C4-2B (cell line): ENCODE measurements at regions not wholly inside any gene's neighbourhood (a gene's known extent, or its start where the extent isn't known, plus 50 kb on each side); places are given as distances from the start of the nearest gene placed in this dataset.

Source experiments
- H3K27ac ChIP-seq: fragments of 450-650 bp; 2 replicates; pipeline ENCODE4 v1.5.1; 2017
- CTCF ChIP-seq: fragments of 450-650 bp; conservative IDR thresholded peaks from 2 replicates; pipeline ENCODE4 v1.5.1; 2017; ENCODE audit warnings: mild to moderate bottlenecking
- ZFX ChIP-seq: fragments of 450-650 bp; IDR thresholded peaks from 2 replicates; pipeline ENCODE4 v1.6.1; 2017

GRCh38 chr5:117188211-117188610 lies 613.6 kb upstream of the SEMA6A start:
- no peak overlapping the region for H3K27ac ChIP-seq
- no peak for TF ChIP-seq ZFX
- no peak for TF ChIP-seq CTCF

DNA sequence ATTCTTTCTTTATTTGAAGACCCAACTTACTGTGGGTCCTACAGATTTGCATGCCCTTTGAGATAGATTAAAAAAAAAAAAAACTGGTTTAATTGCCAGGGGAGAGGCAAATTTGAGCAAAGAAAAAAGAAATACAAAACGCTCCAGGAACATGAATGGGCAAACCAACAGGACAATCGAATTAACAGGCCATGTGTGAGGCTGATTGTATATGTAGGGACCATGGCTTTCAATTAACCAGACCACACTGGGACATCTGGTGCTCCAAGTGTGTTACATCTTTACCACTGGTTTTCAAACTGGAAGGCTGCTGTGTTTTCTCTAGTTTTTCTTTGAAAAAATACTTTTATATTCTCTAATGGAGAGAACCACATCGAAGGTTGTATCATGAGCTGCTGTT lies 612.1 kb upstream of the SEMA6A start:
- TF ChIP-seq CTCF (no peak), ZFX (no peak)
- H3K27ac ChIP-seq = no peak overlapping the region

DNA sequence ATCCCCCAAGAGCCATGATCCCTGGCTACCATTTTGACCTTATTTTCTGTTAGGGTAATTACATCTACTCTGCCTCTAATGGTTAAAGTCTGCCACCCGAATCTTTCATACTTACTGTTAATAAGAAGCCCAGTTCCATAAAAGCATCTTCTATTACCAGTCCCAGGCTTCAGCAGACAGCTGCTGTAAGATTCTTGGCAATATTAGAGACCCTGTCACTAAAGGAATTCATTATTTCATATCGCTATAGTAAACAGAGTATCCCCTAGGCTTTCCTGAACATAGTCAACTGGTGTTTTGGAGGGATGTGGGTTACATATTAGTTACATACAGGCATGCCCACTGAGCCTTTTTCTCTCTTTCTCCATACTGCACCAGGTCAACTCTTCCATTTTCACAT lies 608.7 kb upstream of the SEMA6A start:
- TF ChIP-seq CTCF (no peak), ZFX (no peak)
- H3K27ac ChIP-seq = no peak overlapping the region

- TF ChIP-seq CTCF (no peak), ZFX (no peak)
- H3K27ac ChIP-seq = no peak overlapping the region
Measured at GRCh38 chr5:117182104-117182503, 607.5 kb upstream of the SEMA6A start.

- H3K27ac ChIP-seq = no peak overlapping the region
- TF ChIP-seq CTCF (no peak), ZFX (no peak)
Measured at GRCh38 chr5:117177302-117177701, 602.7 kb upstream of the SEMA6A start.

GRCh38 chr5:117165068-117165467 lies 590.4 kb upstream of the SEMA6A start:
- no peak overlapping the region for H3K27ac ChIP-seq
- TF ChIP-seq ZFX (no peak), CTCF (no peak)

DNA sequence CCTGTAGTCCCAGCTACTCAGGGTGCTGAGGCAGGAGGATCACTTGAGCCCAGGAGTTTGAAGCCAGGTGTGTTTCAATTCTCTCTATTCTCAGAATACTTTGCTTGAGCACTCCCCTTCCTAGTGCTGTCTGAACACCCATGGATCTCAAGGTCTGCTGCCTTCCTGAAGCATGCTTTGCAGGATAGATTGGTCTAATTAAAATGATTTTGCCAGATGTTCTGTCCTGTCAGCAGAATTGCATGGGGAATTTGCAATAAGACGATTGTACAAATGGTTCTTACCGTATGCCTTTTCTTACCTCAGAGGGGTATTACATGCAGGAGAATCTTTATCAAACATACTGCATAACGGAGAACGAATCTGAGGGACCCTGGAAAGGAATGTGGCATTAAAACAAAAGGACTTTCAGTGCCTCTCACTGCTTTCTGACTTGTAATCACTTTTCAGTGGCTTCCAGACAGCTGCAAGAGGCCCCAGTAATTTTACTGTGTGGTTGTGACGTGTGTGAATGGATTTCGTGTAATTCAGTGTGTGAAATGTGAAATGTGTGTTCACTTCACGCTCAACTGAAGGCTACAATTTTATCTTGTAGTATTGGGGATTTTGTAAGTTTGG lies 587.2 kb upstream of the SEMA6A start:
- TF ChIP-seq ZFX = no peak
- TF ChIP-seq CTCF = no peak
- no peak overlapping the region for H3K27ac ChIP-seq
